H9 (cell line): ENCODE measurements at regions not wholly inside any gene's neighbourhood (a gene's known extent, or its start where the extent isn't known, plus 50 kb on each side); places are given as distances from the start of the nearest gene placed in this dataset.

Experiments used
- DNase-seq: peaks from one replicate; pipeline ENCODE4 v3.0.0-alpha.2; 2017
- H2AFZ ChIP-seq: one replicate; pipeline ENCODE4 v1.6.1; 2013; ENCODE audit warnings: mild to moderate bottlenecking, low read length, control low read depth, moderate library complexity
- H2AK5ac ChIP-seq: 2 replicates; pipeline ENCODE4 v1.6.1; 2013; ENCODE audit warnings: low read length, control low read depth, mixed read lengths; ENCODE audit not compliant: insufficient read length
- H2BK120ac ChIP-seq: one replicate; pipeline ENCODE4 v1.6.1; 2013; ENCODE audit warnings: low read depth, mild to moderate bottlenecking, low read length, control low read depth, inconsistent platforms; ENCODE audit not compliant: poor library complexity, severe bottlenecking
- H2BK12ac ChIP-seq: 2 replicates; pipeline ENCODE4 v1.6.1; 2013; ENCODE audit warnings: low read length, control low read depth, mixed read lengths, low read depth; ENCODE audit not compliant: insufficient read length
- H2BK15ac ChIP-seq: 2 replicates; pipeline ENCODE4 v1.6.1; 2013; ENCODE audit warnings: low read depth, low read length, control low read depth
- H2BK20ac ChIP-seq: one replicate; pipeline ENCODE4 v1.6.1; 2013; ENCODE audit warnings: low read depth, mild to moderate bottlenecking, low read length, control low read depth, inconsistent platforms; ENCODE audit not compliant: poor library complexity, severe bottlenecking
- H2BK5ac ChIP-seq: 2 replicates; pipeline ENCODE4 v1.6.1; 2013; ENCODE audit warnings: low read length, control low read depth, mixed read lengths; ENCODE audit not compliant: insufficient read length
- H3K14ac ChIP-seq: 2 replicates; pipeline ENCODE4 v1.6.1; 2013; ENCODE audit warnings: low read length, control low read depth; ENCODE audit not compliant: insufficient read depth
- H3K18ac ChIP-seq: 2 replicates; pipeline ENCODE4 v1.6.1; 2013; ENCODE audit warnings: low read depth, mild to moderate bottlenecking, mixed read lengths, low read length, control low read depth; ENCODE audit not compliant: insufficient read length
- H3K23ac ChIP-seq: 2 replicates; pipeline ENCODE4 v1.6.1; 2013; ENCODE audit warnings: low read length, control low read depth, mixed read lengths, low read depth; ENCODE audit not compliant: insufficient read length
- H3K23me2 ChIP-seq: 2 replicates; pipeline ENCODE4 v1.6.1; 2013; ENCODE audit warnings: low read depth, mild to moderate bottlenecking, mixed read lengths, low read length, control low read depth; ENCODE audit not compliant: insufficient read length, poor library complexity, severe bottlenecking
- H3K27ac ChIP-seq: 2 replicates; pipeline ENCODE4 v1.5.1; 2013; ENCODE audit warnings: low read length, control low read depth, mixed read lengths, low read depth; ENCODE audit not compliant: insufficient read length
- H3K27me3 ChIP-seq: 2 replicates; pipeline ENCODE4 v1.6.1; 2013; ENCODE audit warnings: low read length, control low read depth, inconsistent platforms; ENCODE audit not compliant: insufficient read depth
- H3K4ac ChIP-seq: 2 replicates; pipeline ENCODE4 v1.6.1; 2013; ENCODE audit warnings: low read depth, mild to moderate bottlenecking, control low read depth, inconsistent platforms, low read length, moderate library complexity
- H3K4me1 ChIP-seq: 2 replicates; pipeline ENCODE4 v1.6.1; 2013; ENCODE audit warnings: low read length, control low read depth, inconsistent platforms; ENCODE audit not compliant: insufficient read depth
- H3K4me2 ChIP-seq: 2 replicates; pipeline ENCODE4 v1.6.1; 2013; ENCODE audit warnings: low read length, control low read depth, mixed read lengths; ENCODE audit not compliant: insufficient read length, insufficient read depth
- H3K56ac ChIP-seq: 2 replicates; pipeline ENCODE4 v1.6.1; 2013; ENCODE audit warnings: low read depth, mild to moderate bottlenecking, mixed read lengths, low read length, control low read depth; ENCODE audit not compliant: insufficient read length
- H3K79me1 ChIP-seq: 2 replicates; pipeline ENCODE4 v1.6.1; 2013; ENCODE audit warnings: low read depth, mild to moderate bottlenecking, moderate library complexity, low read length, control low read depth, inconsistent platforms; ENCODE audit not compliant: insufficient read depth, poor library complexity, severe bottlenecking
- H3K79me2 ChIP-seq: 2 replicates; pipeline ENCODE4 v1.6.1; 2013; ENCODE audit warnings: low read length, control low read depth, inconsistent platforms; ENCODE audit not compliant: insufficient read depth
- H3K9ac ChIP-seq: 2 replicates; pipeline ENCODE4 v1.6.1; 2013; ENCODE audit warnings: low read length, control low read depth, mixed read lengths; ENCODE audit not compliant: insufficient read length; ENCODE audit errors: extremely low read depth
- H3K9me3 ChIP-seq: one replicate; pipeline ENCODE4 v1.6.1; 2013; ENCODE audit warnings: low read depth, low read length, inconsistent platforms; ENCODE audit not compliant: control insufficient read depth
- H3T11ph ChIP-seq: one replicate; pipeline ENCODE4 v1.6.1; 2013; ENCODE audit warnings: mild to moderate bottlenecking, low read length, control low read depth, inconsistent platforms
- H4K20me1 ChIP-seq: one replicate; pipeline ENCODE4 v1.6.1; 2013; ENCODE audit not compliant: control insufficient read depth, insufficient read length, insufficient read depth
- H4K5ac ChIP-seq: 2 replicates; pipeline ENCODE4 v1.6.1; 2013; ENCODE audit warnings: low read depth, mild to moderate bottlenecking, mixed read lengths, low read length, control low read depth; ENCODE audit not compliant: insufficient read length
- H4K8ac ChIP-seq: replicated peaks from 2 replicates; pipeline ENCODE4 v1.6.1; 2013; ENCODE audit warnings: low read length, control low read depth, mixed read lengths, low read depth; ENCODE audit not compliant: insufficient read length
- H4K91ac ChIP-seq: 2 replicates; pipeline ENCODE4 v1.6.1; 2013; ENCODE audit warnings: low read depth, mild to moderate bottlenecking, moderate library complexity, mixed read lengths, low read length, control low read depth; ENCODE audit not compliant: insufficient read length
- H3K27ac Mint-ChIP-seq, 3 experiments: 2 replicates in 2 of 3; 3 replicates in 1 of 3; pipeline ENCODE4 v1.8.0; 2020 to 2021; ENCODE audit warnings: mixed read lengths in 3 of 3, mild to moderate bottlenecking in 1 of 3, moderate library complexity in 1 of 3
- H3K27me3 Mint-ChIP-seq: 2 replicates; pipeline ENCODE4 v1.8.0; 2021; ENCODE audit warnings: low read depth, mild to moderate bottlenecking, moderate library complexity, mixed read lengths
- H3K36me3 Mint-ChIP-seq, 3 experiments: 2 replicates in 2 of 3; 3 replicates in 1 of 3; pipeline ENCODE4 v1.8.0; 2020 to 2021; ENCODE audit warnings: low read depth in 3 of 3, mixed read lengths in 3 of 3; ENCODE audit not compliant: insufficient read depth in 1 of 3
- H3K4me1 Mint-ChIP-seq, 2 experiments: 2 replicates each; pipeline ENCODE4 v1.8.0; 2020; ENCODE audit warnings: mixed read lengths in 2 of 2
- H3K4me3 Mint-ChIP-seq, 2 experiments: 2 replicates in 1 of 2; 3 replicates in 1 of 2; pipeline ENCODE4 v1.8.0; 2020 to 2021; ENCODE audit warnings: mild to moderate bottlenecking in 2 of 2, mixed read lengths in 2 of 2, moderate library complexity in 1 of 2
- H3K9me3 Mint-ChIP-seq, 2 experiments: 2 replicates in 1 of 2; 3 replicates in 1 of 2; pipeline ENCODE4 v1.8.0; 2020; ENCODE audit warnings: mild to moderate bottlenecking in 2 of 2, mixed read lengths in 2 of 2, moderate library complexity in 1 of 2
- TF ChIP-seq, protein P1 (sequence below): fragments of 200-600 bp; sonication (generic); conservative IDR thresholded peaks from 3 replicates; pipeline ENCODE4 v1.8.0; 2021; ENCODE audit warnings: antibody characterized with exemption, mild to moderate bottlenecking

DNA sequence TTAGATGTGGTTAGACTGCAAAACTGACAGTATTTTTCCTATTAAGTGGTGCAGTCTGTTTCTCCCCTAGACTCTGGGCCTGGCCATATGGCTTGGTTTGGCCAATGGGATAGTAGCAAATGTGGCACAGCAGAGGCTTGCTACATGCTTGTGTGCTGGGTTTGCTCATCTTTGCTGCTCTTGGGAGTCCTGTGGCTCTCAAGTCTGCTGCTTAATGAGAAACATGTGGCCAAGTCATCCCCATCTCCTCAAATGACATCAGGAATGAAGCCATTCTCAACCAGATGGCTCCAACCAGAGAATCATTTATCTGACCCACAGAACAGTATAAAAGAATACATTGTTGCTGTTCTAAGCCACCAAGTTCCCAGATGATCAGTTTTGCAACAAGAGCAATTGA, 57.1 kb upstream of the PAX3 start:
- Histone ChIP-seq H3K14ac (no peak overlapping the region), H3K23ac (no peak overlapping the region), H3K4me2 (no peak overlapping the region), H4K8ac (no peak overlapping the region), H3K4ac (no peak overlapping the region), H3K23me2 (no peaks in the 10 kb centered on the region), H4K91ac (no peak overlapping the region), H3K18ac (no peak overlapping the region), H3K9ac (no peak overlapping the region), H3K9me3 (no peaks in the 10 kb centered on the region), H3K79me1 (no peaks in the 10 kb centered on the region), H3K27me3 (no peaks in the 10 kb centered on the region), H2BK5ac (no peak overlapping the region), H4K20me1 (no peaks in the 10 kb centered on the region), H2BK12ac (no peak overlapping the region), H2BK20ac (no peak overlapping the region), H3K27ac (no peak overlapping the region), H2AK5ac (no peak overlapping the region), H4K5ac (no peak overlapping the region), H3T11ph (no peak overlapping the region), H2BK15ac (no peak overlapping the region), H3K4me1 (no peaks in the 10 kb centered on the region), H2BK120ac (no peak overlapping the region), H3K56ac (no peak overlapping the region), H3K79me2 (no peaks in the 10 kb centered on the region), H2AFZ (no peak overlapping the region)
- no peak overlapping the region for H3K4me3 Mint-ChIP-seq
- H3K9me3 Mint-ChIP-seq = peaks cover 2 to 11% of the 10 kb centered on the region in 2 experiments; a peak in 3 of 5 replicates
- peaks cover 0 to 4% (median 0%) of the 10 kb centered on the region in 3 experiments; a peak in 2 of 7 replicates for H3K36me3 Mint-ChIP-seq
- H3K27ac Mint-ChIP-seq = no peak overlapping the region
- TF ChIP-seq, protein P1, sequence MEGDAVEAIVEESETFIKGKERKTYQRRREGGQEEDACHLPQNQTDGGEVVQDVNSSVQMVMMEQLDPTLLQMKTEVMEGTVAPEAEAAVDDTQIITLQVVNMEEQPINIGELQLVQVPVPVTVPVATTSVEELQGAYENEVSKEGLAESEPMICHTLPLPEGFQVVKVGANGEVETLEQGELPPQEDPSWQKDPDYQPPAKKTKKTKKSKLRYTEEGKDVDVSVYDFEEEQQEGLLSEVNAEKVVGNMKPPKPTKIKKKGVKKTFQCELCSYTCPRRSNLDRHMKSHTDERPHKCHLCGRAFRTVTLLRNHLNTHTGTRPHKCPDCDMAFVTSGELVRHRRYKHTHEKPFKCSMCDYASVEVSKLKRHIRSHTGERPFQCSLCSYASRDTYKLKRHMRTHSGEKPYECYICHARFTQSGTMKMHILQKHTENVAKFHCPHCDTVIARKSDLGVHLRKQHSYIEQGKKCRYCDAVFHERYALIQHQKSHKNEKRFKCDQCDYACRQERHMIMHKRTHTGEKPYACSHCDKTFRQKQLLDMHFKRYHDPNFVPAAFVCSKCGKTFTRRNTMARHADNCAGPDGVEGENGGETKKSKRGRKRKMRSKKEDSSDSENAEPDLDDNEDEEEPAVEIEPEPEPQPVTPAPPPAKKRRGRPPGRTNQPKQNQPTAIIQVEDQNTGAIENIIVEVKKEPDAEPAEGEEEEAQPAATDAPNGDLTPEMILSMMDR = no peak
- no peak for DNase-seq
- peaks cover 2% of the 10 kb centered on the region for H3K27me3 Mint-ChIP-seq
- H3K4me1 Mint-ChIP-seq = no peaks in the 10 kb centered on the region
